CD14-positive monocyte (primary cell): ENCODE measurements at regions not wholly inside any gene's neighbourhood (a gene's known extent, or its start where the extent isn't known, plus 50 kb on each side); places are given as distances from the start of the nearest gene placed in this dataset.

Experiments used
- DNase-seq, 3 donors: peaks; one replicate each; pipeline ENCODE4 v3.0.0-alpha.2; 2011 to 2022
- H2AFZ ChIP-seq: 2 replicates; pipeline ENCODE4 v1.6.0; 2012; ENCODE audit warnings: mild to moderate bottlenecking, low read depth, low read length, inconsistent platforms; ENCODE audit not compliant: insufficient read depth, poor library complexity, severe bottlenecking
- H3K27ac ChIP-seq, 2 donors: 1 replicate in 1 of 2; 2 replicates in 1 of 2; pipeline ENCODE4 v1.5.1; 2012 to 2013; ENCODE audit warnings: low read length in 2 of 2, control low read depth in 1 of 2, inconsistent platforms in 1 of 2, low read depth in 1 of 2, mild to moderate bottlenecking in 1 of 2
- H3K27me3 ChIP-seq, 2 donors: one replicate each; pipeline versions ENCODE4 v1.6.0 to v1.6.1; 2011 to 2013; ENCODE audit warnings: low read length in 2 of 2; ENCODE audit not compliant: control insufficient read depth in 2 of 2, insufficient read depth in 2 of 2
- H3K36me3 ChIP-seq, 2 donors: replicated peaks in 1 of 2; 1 replicate in 1 of 2; 2 replicates in 1 of 2; pipeline versions ENCODE4 v1.5.1 to v1.6.1; 2012 to 2013; ENCODE audit warnings: low read length in 2 of 2, control low read depth in 1 of 2, inconsistent platforms in 1 of 2, mild to moderate bottlenecking in 1 of 2; ENCODE audit not compliant: insufficient read depth in 2 of 2, control insufficient read depth in 1 of 2
- H3K4me1 ChIP-seq, 2 donors: 1 replicate in 1 of 2; 2 replicates in 1 of 2; pipeline versions ENCODE4 v1.5.1 to v1.6.1; 2012 to 2013; ENCODE audit warnings: low read length in 2 of 2, control low read depth in 1 of 2, inconsistent platforms in 1 of 2, mild to moderate bottlenecking in 1 of 2, moderate library complexity in 1 of 2; ENCODE audit not compliant: insufficient read depth in 2 of 2, control insufficient read depth in 1 of 2
- H3K4me2 ChIP-seq: replicated peaks from 2 replicates; pipeline ENCODE3; 2012; ENCODE audit warnings: low read length, moderate library complexity, mild to moderate bottlenecking; ENCODE audit not compliant: poor library complexity, severe bottlenecking; ENCODE audit errors: extremely low read depth
- H3K4me3 ChIP-seq, 3 experiments: fragments of 200-600 bp in 1 of 3; sonication (generic) in 1 of 3; replicated peaks in 1 of 3; 1 replicate in 2 of 3; 2 replicates in 1 of 3; pipeline ENCODE4 v1.5.1; 2011 to 2013; ENCODE audit warnings: low read length in 3 of 3, mild to moderate bottlenecking in 3 of 3, control low read depth in 2 of 3, low read depth in 2 of 3, inconsistent platforms in 1 of 3, moderate library complexity in 1 of 3
- H3K79me2 ChIP-seq: 2 replicates; pipeline ENCODE4 v1.6.0; 2012; ENCODE audit warnings: mild to moderate bottlenecking, control low read depth, inconsistent platforms, low read length, moderate library complexity; ENCODE audit not compliant: insufficient read depth
- H3K9ac ChIP-seq: 2 replicates; pipeline ENCODE4 v1.6.0; 2017; ENCODE audit warnings: low read length, mild to moderate bottlenecking; ENCODE audit not compliant: insufficient read depth, poor library complexity, severe bottlenecking
- H3K9me3 ChIP-seq, 2 donors: replicated peaks in 1 of 2; 1 replicate in 1 of 2; 2 replicates in 1 of 2; pipeline versions ENCODE4 v1.5.1 to v1.6.1; 2012 to 2013; ENCODE audit warnings: low read length in 2 of 2, control low read depth in 1 of 2; ENCODE audit not compliant: control insufficient read depth in 1 of 2, insufficient read depth in 1 of 2
- H4K20me1 ChIP-seq: 2 replicates; pipeline ENCODE4 v1.6.0; 2012; ENCODE audit warnings: mild to moderate bottlenecking, low read length, control low read depth, moderate library complexity; ENCODE audit not compliant: insufficient read depth
- H3K27ac Mint-ChIP-seq, 7 donors: one replicate each; pipeline ENCODE4 v1.8.0; 2020; ENCODE audit warnings: mild to moderate bottlenecking in 7 of 7, mixed read lengths in 7 of 7, moderate library complexity in 6 of 7, inconsistent platforms in 2 of 7
- H3K27me3 Mint-ChIP-seq, 3 donors: one replicate each; pipeline ENCODE4 v1.8.0; 2021 to 2022; ENCODE audit warnings: low read depth in 3 of 3, mild to moderate bottlenecking in 3 of 3, mixed read lengths in 3 of 3, moderate library complexity in 3 of 3, inconsistent platforms in 1 of 3
- H3K36me3 Mint-ChIP-seq, 2 donors: one replicate each; pipeline ENCODE4 v1.8.0; 2020; ENCODE audit warnings: mixed read lengths in 2 of 2, inconsistent platforms in 1 of 2, mild to moderate bottlenecking in 1 of 2
- H3K4me1 Mint-ChIP-seq: one replicate; pipeline ENCODE4 v1.8.0; 2020; ENCODE audit warnings: mild to moderate bottlenecking, mixed read lengths
- H3K4me3 Mint-ChIP-seq, 2 donors: one replicate each; pipeline ENCODE4 v1.8.0; 2020; ENCODE audit warnings: mild to moderate bottlenecking in 2 of 2, mixed read lengths in 2 of 2, moderate library complexity in 1 of 2
- H3K9me3 Mint-ChIP-seq, 7 donors: one replicate each; pipeline ENCODE4 v1.8.0; 2020 to 2022; ENCODE audit warnings: mixed read lengths in 7 of 7, mild to moderate bottlenecking in 6 of 7, moderate library complexity in 6 of 7, inconsistent platforms in 2 of 7
- CTCF ChIP-seq: fragments of 200-600 bp; IDR thresholded peaks from one replicate; pipeline ENCODE4 v1.8.0; 2022; ENCODE audit warnings: antibody characterized with exemption, mild to moderate bottlenecking
- WGBS: methylation state at CpG from one replicate; pipeline ENCODE4 v1.1.5; 2013; ENCODE audit warnings: missing lambda C conversion rate; ENCODE audit not compliant: insufficient coverage; 5-methylcytosine and 5-hydroxymethylcytosine counted together
- intact Hi-C, 2 donors: fragments of 100-400 bp; cut with micrococcal nuclease; formaldehyde crosslinking; loops; one replicate each; pipeline versions ENCODE4 v1.15.0 to v1.15.1; 2023

GRCh38 chr14:61885203-61885961 is 123.2 kb downstream of the SNAPC1 start:
- H3K4me1 ChIP-seq = peaks cover 13 to 15% of the 10 kb centered on the region in 2 donors
- WGBS = no CpG with 5 or more reads among the region's 2 CpGs
- DNase-seq = no peak
- H3K4me3 ChIP-seq = no peak overlapping the region
- no peak overlapping the region for H3K4me2 ChIP-seq
- no peaks in the 10 kb centered on the region for H3K9me3 ChIP-seq
- no peaks in the 10 kb centered on the region for H3K36me3 ChIP-seq
- no peak overlapping the region for H3K27ac Mint-ChIP-seq
- H3K27me3 ChIP-seq = no peaks in the 10 kb centered on the region
- H3K36me3 Mint-ChIP-seq = no peaks in the 10 kb centered on the region
- H3K27ac ChIP-seq = no peak overlapping the region
- H3K9ac ChIP-seq = no peak overlapping the region
- no peak for TF ChIP-seq CTCF
- no peaks in the 10 kb centered on the region for H3K79me2 ChIP-seq
- H3K4me3 Mint-ChIP-seq = no peak overlapping the region
- no peak overlapping the region for H2AFZ ChIP-seq
- no peaks in the 10 kb centered on the region for H4K20me1 ChIP-seq
- intact Hi-C loops = no loop called here
- H3K9me3 Mint-ChIP-seq = peaks cover 0 to 8% (median 0%) of the 10 kb centered on the region in 7 donors
- peaks cover 4 to 9% (median 5%) of the 10 kb centered on the region in 3 donors for H3K27me3 Mint-ChIP-seq
- H3K4me1 Mint-ChIP-seq = peaks cover 16% of the 10 kb centered on the region

- no peak for DNase-seq
- Mint-ChIP-seq H3K4me1 (peaks cover 19% of the 10 kb centered on the region), H3K9me3 (peaks cover 0 to 8% (median 0%) of the 10 kb centered on the region in 7 donors), H3K27me3 (peaks cover 11 to 13% (median 11%) of the 10 kb centered on the region in 3 donors), H3K36me3 (no peaks in the 10 kb centered on the region), H3K4me3 (no peak overlapping the region), H3K27ac (no peak overlapping the region)
- Histone ChIP-seq H4K20me1 (no peaks in the 10 kb centered on the region), H3K27ac (no peak overlapping the region), H3K9me3 (no peaks in the 10 kb centered on the region), H3K9ac (no peak overlapping the region), H3K27me3 (no peaks in the 10 kb centered on the region), H3K4me3 (no peak overlapping the region), H3K4me2 (no peak overlapping the region), H3K4me1 (peaks cover 13 to 16% of the 10 kb centered on the region in 2 donors), H2AFZ (no peak overlapping the region), H3K79me2 (no peaks in the 10 kb centered on the region), H3K36me3 (no peaks in the 10 kb centered on the region)
- no CpG with 5 or more reads among the region's 2 CpGs for WGBS
- no peak for TF ChIP-seq CTCF
- intact Hi-C loops = no loop called here
These were observed 125.4 kb downstream of the SNAPC1 start for GRCh38 chr14:61887628-61888027.
